IMR-90 (cell line): ENCODE measurements at regions not wholly inside any gene's neighbourhood (a gene's known extent, or its start where the extent isn't known, plus 50 kb on each side); places are given as distances from the start of the nearest gene placed in this dataset.

Experiments used
- ATAC-seq: fragments of 200-7000 bp; cut with Tn5 transposase; 2 replicates; pipeline ENCODE4 v1.9.1; 2020; ENCODE audit warnings: low read depth, mild to moderate bottlenecking, moderate library complexity
- BruUV-seq: library from RNA; stranded (reverse); fragments of 400-500 nt; replicated peaks from 2 replicates; lab custom pipeline; 2021; lab: Mats Ljungman, UMichigan
- CTCF ChIA-PET: fragments of 300-600 bp; formaldehyde crosslinking; extraction: SDS; loops from one replicate; lab custom pipeline; 2021; ENCODE audit warnings: antibody characterized with exemption; lab: Yijun Ruan, JAX
- POLR2A ChIA-PET: fragments of 300-600 bp; sonication (Branson Sonifier 250); formaldehyde crosslinking; loops from one replicate; lab custom pipeline; 2022; ENCODE audit warnings: antibody characterized with exemption; ENCODE audit not compliant: unreplicated experiment; lab: Charles Lee
- DNase-seq: peaks from one replicate; pipeline ENCODE4 v3.0.0; 2013
- H2AFZ ChIP-seq: replicated peaks from 2 replicates; pipeline ENCODE3; 2013; ENCODE audit warnings: low read length, mild to moderate bottlenecking; ENCODE audit not compliant: poor library complexity
- H2AK5ac ChIP-seq: 2 replicates; pipeline ENCODE4 v1.6.1; 2013; ENCODE audit warnings: low read depth, low read length, inconsistent platforms
- H2AK9ac ChIP-seq: replicated peaks from 2 replicates; pipeline ENCODE3; 2013; ENCODE audit warnings: mild to moderate bottlenecking, low read depth, low read length, moderate library complexity; ENCODE audit not compliant: poor library complexity
- H2BK120ac ChIP-seq: 2 replicates; pipeline ENCODE4 v1.6.1; 2013; ENCODE audit warnings: low read depth, low read length, inconsistent platforms
- H2BK15ac ChIP-seq: 3 replicates; pipeline ENCODE4 v1.6.1; 2013; ENCODE audit warnings: low read depth, low read length, inconsistent platforms
- H2BK20ac ChIP-seq: 2 replicates; pipeline ENCODE4 v1.6.1; 2013; ENCODE audit warnings: low read depth, mild to moderate bottlenecking, inconsistent platforms, low read length, moderate library complexity
- H2BK5ac ChIP-seq: 2 replicates; pipeline ENCODE4 v1.6.1; 2013; ENCODE audit warnings: mild to moderate bottlenecking, low read depth, low read length, inconsistent platforms; ENCODE audit not compliant: poor library complexity, severe bottlenecking
- H3K14ac ChIP-seq: replicated peaks from 2 replicates; pipeline ENCODE4 v1.6.1; 2013; ENCODE audit warnings: low read depth, low read length, inconsistent platforms
- H3K18ac ChIP-seq: 2 replicates; pipeline ENCODE4 v1.6.1; 2013; ENCODE audit warnings: low read depth, low read length, control low read depth
- H3K23ac ChIP-seq: 2 replicates; pipeline ENCODE4 v1.6.1; 2013; ENCODE audit warnings: low read depth, low read length, inconsistent platforms
- H3K27ac ChIP-seq: 2 replicates; pipeline ENCODE4 v1.5.1; 2013; ENCODE audit warnings: mild to moderate bottlenecking, control low read depth, low read length; ENCODE audit not compliant: insufficient read depth
- H3K27me3 ChIP-seq: 2 replicates; pipeline ENCODE4 v1.6.1; 2013; ENCODE audit warnings: low read length; ENCODE audit not compliant: control insufficient read depth, insufficient read depth
- H3K36me3 ChIP-seq: 2 replicates; pipeline ENCODE4 v1.6.1; 2013; ENCODE audit warnings: low read length, mixed read lengths; ENCODE audit not compliant: control insufficient read depth, insufficient read depth
- H3K4ac ChIP-seq: 2 replicates; pipeline ENCODE4 v1.6.1; 2013; ENCODE audit warnings: low read depth, low read length, inconsistent platforms
- H3K4me1 ChIP-seq: 2 replicates; pipeline ENCODE4 v1.6.1; 2013; ENCODE audit warnings: low read length, mixed read lengths; ENCODE audit not compliant: control insufficient read depth, insufficient read depth
- H3K4me2 ChIP-seq: 2 replicates; pipeline ENCODE4 v1.6.1; 2013; ENCODE audit warnings: low read depth, mild to moderate bottlenecking, control low read depth, low read length, moderate library complexity
- H3K4me3 ChIP-seq: 2 replicates; pipeline ENCODE4 v1.5.1; 2013; ENCODE audit warnings: low read depth, mild to moderate bottlenecking, control low read depth, low read length, moderate library complexity; ENCODE audit not compliant: insufficient read depth
- H3K56ac ChIP-seq: 2 replicates; pipeline ENCODE4 v1.6.1; 2013; ENCODE audit warnings: low read length, inconsistent platforms; ENCODE audit not compliant: insufficient read depth; ENCODE audit errors: extremely low read depth
- H3K79me1 ChIP-seq, 2 experiments: 2 replicates each; pipeline ENCODE4 v1.6.1; 2013; ENCODE audit warnings: low read length in 2 of 2, inconsistent platforms in 1 of 2, low read depth in 1 of 2
- H3K9ac ChIP-seq: 2 replicates; pipeline ENCODE4 v1.6.1; 2013; ENCODE audit warnings: low read depth, low read length, control low read depth
- H3K9me1 ChIP-seq: 2 replicates; pipeline ENCODE4 v1.6.1; 2013; ENCODE audit warnings: low read length, inconsistent platforms; ENCODE audit not compliant: insufficient read depth
- H3K9me3 ChIP-seq: 2 replicates; pipeline ENCODE4 v1.6.1; 2013; ENCODE audit warnings: low read length; ENCODE audit not compliant: control insufficient read depth, insufficient read depth
- H4K20me1 ChIP-seq: 2 replicates; pipeline ENCODE4 v1.6.1; 2013; ENCODE audit warnings: low read length, inconsistent platforms; ENCODE audit not compliant: insufficient read depth
- H4K5ac ChIP-seq: 2 replicates; pipeline ENCODE4 v1.6.1; 2013; ENCODE audit warnings: mild to moderate bottlenecking, low read depth, low read length, control low read depth
- H4K8ac ChIP-seq, 2 experiments: 2 replicates each; pipeline ENCODE4 v1.6.1; 2013; ENCODE audit warnings: low read depth in 2 of 2, low read length in 2 of 2, control low read depth in 1 of 2, inconsistent platforms in 1 of 2
- H4K91ac ChIP-seq: 2 replicates; pipeline ENCODE4 v1.6.1; 2013; ENCODE audit warnings: low read depth, low read length, inconsistent platforms; ENCODE audit not compliant: insufficient read depth
- BHLHE40 ChIP-seq: fragments of 150-350 bp; IDR thresholded peaks from 2 replicates; pipeline ENCODE4 v1.6.1; 2016; ENCODE audit warnings: mild to moderate bottlenecking, low read depth, low read length
- FOS ChIP-seq: fragments of 150-350 bp; IDR thresholded peaks from 2 replicates; pipeline ENCODE4 v1.6.1; 2016; ENCODE audit warnings: low read depth, low read length
- WGBS, 2 experiments: methylation state at CpG; one replicate each; pipeline versions ENCODE4 v1.1.5 to v1.1.7; 2013; ENCODE audit warnings: missing lambda C conversion rate in 2 of 2; ENCODE audit not compliant: insufficient read length in 1 of 2; ENCODE audit errors: extremely low coverage in 2 of 2; 5-methylcytosine and 5-hydroxymethylcytosine counted together
- dilution Hi-C: fragments of 300-500 bp; cut with HindIII; formaldehyde crosslinking; loops from one replicate; pipeline ENCODE4 v1.14.3; 2018; ENCODE audit warnings: low sequenced_read_pairs; ENCODE audit not compliant: unreplicated experiment
- in situ Hi-C: fragments of 300-500 bp; cut with MboI; formaldehyde crosslinking; loops from 3 replicates; pipeline ENCODE4 v1.14.3; 2019; ENCODE audit warnings: low sequenced_read_pairs, inconsistent platforms, mixed read lengths
- intact Hi-C: fragments of 100-400 bp; cut with micrococcal nuclease; formaldehyde crosslinking; loops from 2 replicates; pipeline ENCODE4 v1.10.0; 2022

DNA sequence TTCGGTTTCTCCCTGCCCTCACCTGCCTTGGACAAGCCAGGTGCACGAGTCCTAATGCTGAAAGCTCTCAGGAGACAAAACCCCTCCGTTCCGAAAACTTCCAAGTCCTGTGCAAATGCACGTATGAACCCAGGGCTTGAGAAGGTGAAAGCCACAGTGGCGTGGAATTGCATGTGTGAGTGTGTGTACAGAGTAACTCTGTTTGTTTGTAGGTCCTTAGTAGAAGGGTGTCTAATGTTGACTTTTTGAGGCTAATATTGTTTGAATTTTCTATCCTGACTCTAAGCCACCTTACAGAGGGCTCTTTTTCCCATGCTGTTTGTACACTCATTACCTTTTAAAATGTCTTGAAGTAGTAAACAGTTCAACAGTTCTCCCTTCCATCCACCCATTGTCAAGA is 129.1 kb downstream of the FOXA2 start:
- Histone ChIP-seq H3K4me3 (no peak overlapping the region), H3K27me3 (no peaks in the 10 kb centered on the region), H2AK5ac (no peak overlapping the region), H3K18ac (no peak overlapping the region), H3K56ac (no peak overlapping the region), H3K4me2 (no peak overlapping the region), H3K9ac (no peak overlapping the region), H2BK20ac (no peak overlapping the region), H4K8ac (no peak overlapping the region), H4K20me1 (no peaks in the 10 kb centered on the region), H3K23ac (no peak overlapping the region), H2BK15ac (no peak overlapping the region), H2BK5ac (no peak overlapping the region), H3K14ac (no peak overlapping the region), H4K91ac (no peak overlapping the region), H3K27ac (no peak overlapping the region), H3K4ac (no peak overlapping the region), H4K5ac (no peak overlapping the region), H2AK9ac (no peak overlapping the region), H3K4me1 (no peaks in the 10 kb centered on the region), H3K9me3 (0 out of 2 replicates have a peak, but pooled peaks cover 1% of the 10 kb centered on the region), H3K9me1 (no peaks in the 10 kb centered on the region), H2AFZ (no peak overlapping the region), H2BK120ac (no peak overlapping the region), H3K79me1 (no peaks in the 10 kb centered on the region), H3K36me3 (no peaks in the 10 kb centered on the region)
- DNase-seq (no peak), ATAC-seq (no peak)
- ChIA-PET POLR2A (no interaction called here), CTCF (no interaction called here)
- in situ Hi-C loops = no loop called here
- TF ChIP-seq FOS = no peak
- no peak for TF ChIP-seq BHLHE40
- dilution Hi-C loops = no loop called here
- no TSS peak for BruUV-seq
- WGBS, 2 experiments = no CpG with 5 or more reads among the region's 6 CpGs
- intact Hi-C loops = no loop called here
